ENCODE measurements at regions not wholly inside any gene's neighbourhood (a gene's known extent, or its start where the extent isn't known, plus 50 kb on each side); places are given as distances from the start of the nearest gene placed in this dataset.

DNA sequence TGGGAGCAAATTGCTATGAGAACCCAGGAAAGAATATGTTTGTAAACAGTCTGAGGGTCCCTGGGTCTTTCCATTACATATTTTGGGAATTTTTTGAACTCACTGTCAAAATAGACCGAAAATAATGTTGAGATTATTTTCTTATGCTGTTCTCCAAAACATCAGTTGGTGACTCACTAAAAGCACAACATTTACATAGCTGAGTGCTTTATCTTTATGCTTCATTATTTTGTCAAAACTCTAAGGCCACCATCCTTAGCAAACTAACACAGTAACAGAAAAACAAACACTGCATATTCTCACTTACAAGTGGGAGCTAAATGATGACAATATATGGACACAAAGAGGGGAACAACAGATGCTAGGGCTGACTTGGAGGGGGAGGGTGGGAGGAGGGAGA, 459.3 kb downstream of the ADGRL2 start:
- ATAC-seq (no peak), DNase-seq (no peak)
- intact Hi-C loops (cut with DNase I), result no loop called here

DNA sequence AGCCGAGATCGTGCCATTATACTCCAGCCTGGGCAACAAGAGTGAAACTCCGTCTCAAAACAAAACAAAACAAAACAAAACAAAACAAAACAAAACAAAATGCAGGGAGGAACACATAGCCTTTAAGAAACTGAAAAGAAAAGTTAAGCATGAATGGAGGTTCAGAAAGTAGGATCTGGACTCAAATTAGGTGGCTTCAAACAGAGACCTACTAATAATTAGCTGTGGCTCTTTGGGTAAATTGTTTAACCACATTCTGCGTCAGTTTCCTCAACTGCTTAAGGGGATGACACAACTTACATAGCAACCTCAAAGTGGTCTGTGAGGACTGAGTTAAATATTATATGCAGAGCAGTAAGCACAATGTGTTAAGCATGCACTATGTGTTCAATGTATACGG, 458.2 kb downstream of the ADGRL2 start:
- intact Hi-C loops (cut with DNase I), result no loop called here
- no peak for DNase-seq
- no peak for ATAC-seq

DNA sequence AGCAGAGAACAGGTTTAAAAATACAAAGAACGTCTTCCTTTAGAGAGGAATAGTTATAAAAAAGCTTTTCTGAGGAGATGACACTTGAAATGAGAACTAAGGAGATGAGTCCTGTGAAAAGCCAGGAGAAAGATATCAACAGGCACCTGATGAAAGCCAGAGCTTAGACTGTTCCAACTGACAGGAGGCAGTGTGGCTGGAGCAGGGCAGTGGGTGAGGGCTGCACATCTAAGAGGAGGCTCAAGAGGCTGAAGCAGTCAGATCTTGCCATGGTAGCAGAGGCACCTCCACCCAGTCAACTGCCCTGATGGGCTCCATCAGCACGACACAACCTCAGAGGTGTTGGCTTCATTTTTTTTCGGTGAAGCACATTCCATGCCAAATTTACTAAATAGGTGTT, 445.3 kb downstream of the ADGRL2 start:
- intact Hi-C loops (cut with DNase I), result no loop called here
- no peak for DNase-seq
- no peak for ATAC-seq

DNA sequence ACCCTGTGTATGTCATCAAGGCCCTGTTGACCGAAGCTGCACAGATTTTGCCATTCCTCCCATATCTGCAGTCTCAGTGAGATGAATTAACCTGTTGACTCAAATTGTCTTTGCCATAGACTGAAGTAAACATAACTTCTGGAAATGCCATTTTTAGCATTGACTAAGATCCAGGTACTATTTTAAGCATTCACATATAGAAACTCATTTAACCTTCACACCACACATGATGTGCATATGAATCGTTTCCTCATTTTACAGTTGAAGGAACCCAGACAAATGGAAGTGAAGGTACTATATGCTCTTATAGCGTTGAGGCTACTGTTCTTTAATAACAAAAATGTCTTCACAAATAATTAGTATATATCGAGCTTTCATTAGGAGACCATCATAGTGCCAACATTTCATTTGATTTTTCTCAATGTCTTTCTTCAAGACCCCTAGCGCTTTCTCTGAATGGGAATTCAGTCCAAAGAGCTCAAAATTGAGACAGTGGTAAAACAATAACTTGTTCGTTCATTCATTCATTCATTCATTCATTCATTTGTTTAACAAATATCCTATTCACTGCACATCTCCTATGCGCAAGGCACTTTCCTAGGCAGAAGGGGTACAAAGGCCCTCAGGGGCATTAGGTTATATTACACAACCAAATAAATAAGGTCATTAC, 444.7 kb downstream of the ADGRL2 start:
- ATAC-seq (no peak), DNase-seq (no peak)
- intact Hi-C loops (cut with DNase I), result no loop called here

DNA sequence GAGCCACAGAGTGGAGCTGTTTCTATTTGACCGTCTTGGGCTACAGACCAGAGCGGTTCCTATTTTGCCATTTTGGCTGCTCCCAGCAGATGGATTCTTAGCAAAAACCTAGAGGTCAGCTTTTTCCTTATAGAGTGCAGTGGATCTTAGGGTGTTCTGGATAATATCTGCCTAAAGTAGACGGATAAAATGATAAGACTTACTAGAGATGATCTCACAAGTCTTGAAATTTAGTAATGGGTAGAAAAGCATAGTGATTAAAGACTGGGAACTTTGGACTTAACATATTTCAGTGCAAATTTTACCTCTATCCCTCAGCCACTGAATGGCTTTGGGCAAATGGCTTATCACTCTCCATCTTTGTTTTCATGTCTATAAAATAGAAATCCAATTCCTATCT, 439.8 kb downstream of the ADGRL2 start:
- no peak for DNase-seq
- intact Hi-C loops (cut with DNase I), result no loop called here
- no peak for ATAC-seq

DNA sequence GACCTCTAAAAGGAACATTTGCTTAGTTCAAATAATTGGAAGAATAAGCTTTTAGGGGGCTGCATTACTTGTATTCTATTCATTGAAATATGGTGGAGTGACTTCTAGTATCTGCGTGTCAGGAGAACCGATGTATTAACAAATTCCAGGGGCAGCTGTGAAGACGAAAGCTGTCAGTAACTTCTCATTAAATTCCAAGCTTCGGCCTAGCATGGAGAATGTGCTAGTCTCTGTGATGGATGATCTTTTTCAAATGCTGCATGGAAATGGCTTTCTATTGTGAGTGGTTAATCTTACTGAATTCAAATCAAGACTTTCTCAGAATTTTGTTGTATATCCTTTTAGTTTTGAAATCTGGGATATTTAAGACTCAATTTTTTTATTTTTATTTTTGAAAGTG, 429.9 kb downstream of the ADGRL2 start:
- no peak for DNase-seq
- intact Hi-C loops (cut with DNase I), result no loop called here
- no peak for ATAC-seq

DNA sequence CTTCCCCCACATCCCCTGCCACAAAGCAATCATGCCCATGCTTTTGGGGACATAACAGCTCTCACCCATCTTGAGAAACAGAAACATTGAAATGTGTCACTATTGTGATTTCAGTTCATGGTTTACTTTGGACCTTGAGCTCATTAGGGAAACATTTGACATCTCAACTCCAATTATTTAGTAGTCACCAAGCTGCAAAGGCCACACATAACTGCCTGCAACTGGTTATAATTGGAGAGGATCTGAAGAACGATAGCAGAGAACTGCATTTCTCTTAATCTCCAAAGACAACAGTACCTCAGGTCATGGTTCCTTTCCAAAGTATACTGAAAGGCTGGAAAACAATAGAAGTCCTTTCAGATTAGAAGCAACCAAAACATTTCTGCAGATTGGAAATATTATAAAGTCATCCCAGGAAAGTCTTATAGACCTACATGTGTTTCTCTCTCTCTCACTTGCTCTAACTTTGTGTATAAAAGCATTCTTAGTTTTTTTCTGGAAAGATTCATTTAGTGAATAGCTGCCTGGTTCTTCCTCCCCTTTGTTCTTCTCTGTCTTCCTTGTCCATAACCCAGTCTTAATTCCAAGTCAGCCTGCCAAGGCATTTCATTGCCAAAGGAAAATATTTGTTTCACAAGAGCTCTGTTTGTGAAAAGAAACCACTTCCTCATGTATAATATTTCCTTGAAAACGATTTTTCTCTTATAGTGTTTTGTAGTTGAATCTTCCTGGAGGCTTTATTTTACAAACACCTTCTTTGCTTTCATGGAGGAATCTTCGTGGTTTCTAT, 426.8 kb downstream of the ADGRL2 start:
- ATAC-seq, result peak; percentile 47 to 50
- intact Hi-C loops (cut with DNase I), result no loop called here

DNA sequence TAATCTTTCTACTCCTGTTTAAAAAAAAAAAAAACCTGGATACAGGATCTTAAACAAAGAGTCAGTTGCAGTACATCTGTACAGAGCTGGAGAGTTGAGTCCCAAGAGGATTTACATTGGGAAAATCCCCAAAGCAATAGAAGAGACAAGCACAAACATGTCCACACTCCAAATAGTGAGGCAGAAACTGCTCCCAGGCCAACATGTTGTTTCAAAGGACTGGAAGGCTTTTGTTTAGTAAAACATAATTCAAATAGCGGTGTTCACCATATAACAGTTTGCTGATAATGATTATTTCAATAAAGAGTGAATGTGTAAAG, 425.4 kb downstream of the ADGRL2 start:
- DNase-seq, result no peak
- no peak for ATAC-seq
- intact Hi-C loops (cut with DNase I), result no loop called here

More for the DNA sequence above, 426.8 kb downstream of the ADGRL2 start:
- no peak for DNase-seq

DNA sequence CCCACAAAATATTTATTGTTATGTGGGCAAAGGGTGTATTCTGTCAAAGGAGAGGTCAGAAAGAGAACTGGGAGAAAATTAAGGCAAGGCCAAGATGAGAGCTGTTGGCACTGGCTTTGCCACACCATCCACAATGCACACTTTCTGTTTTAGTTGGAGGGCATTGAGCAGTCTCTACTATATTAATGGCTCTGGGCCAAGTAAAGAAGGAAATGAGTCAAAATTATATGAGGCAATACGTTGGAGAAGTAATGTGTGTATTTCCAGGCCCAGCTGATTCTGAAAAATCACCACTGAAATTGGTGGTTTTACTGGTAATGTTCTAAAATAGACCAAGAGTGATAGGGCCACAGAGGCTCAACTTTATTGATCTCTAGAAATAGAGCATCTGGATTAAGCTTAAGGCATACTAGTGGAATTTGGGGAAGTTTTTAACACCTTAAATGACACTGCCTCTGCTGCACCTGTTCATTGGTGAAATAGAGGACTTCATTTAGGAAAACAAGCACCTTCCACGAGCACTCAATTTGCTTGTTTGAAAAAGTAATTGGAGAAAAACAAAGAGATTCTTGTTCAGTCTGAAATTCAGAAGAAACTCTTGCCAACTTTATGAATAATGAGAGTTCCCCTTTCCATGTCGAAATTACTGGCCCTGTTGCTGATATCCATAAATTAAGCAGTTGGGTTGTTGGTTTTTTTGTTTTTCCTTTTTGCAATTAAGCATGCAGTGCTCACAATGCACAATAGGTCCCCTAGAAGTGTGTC, 424.9 kb downstream of the ADGRL2 start:
- intact Hi-C loops (cut with DNase I), result no loop called here
- DNase-seq (no peak), ATAC-seq (peak; percentile 47 to 89)

DNA sequence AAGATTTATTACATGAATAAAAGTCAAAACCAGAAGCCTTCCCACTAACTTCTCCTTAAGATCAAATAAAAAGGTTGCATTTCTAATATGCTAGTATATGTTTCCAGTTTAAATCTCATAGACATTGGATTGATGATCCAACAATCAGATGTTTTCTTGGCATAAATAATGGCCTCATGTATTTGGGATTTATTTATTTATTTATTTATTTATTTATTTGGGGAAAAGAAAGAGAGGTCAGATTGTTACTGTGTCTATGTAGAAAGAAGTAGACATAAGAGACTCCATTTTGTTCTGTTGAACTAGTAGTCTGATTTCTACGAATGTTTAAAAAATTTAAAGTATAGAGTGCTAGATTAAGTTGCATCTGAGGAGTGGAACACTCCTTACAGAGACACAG, 422.4 kb downstream of the ADGRL2 start:
- intact Hi-C loops (cut with DNase I), result no loop called here
- ATAC-seq (no peak), DNase-seq (no peak)

DNA sequence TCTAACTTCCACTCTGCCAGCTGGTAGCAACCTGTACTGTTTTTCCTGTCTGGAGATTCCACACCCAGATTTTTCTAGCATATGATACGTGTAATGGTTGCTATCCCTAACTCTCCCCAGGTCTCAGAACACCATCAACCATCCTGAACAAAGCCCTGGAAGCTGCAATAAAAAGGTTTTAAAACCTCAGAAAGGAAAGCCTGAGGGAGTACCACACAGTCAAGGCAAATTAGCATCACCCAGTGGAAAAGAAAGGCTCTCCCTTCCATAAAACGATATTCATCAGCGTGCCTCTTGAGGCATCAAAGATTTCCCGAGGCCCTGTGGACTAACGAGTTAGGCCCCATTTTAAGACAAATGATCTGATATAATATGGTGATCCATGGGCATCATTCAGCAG, 421.0 kb downstream of the ADGRL2 start:
- ATAC-seq (no peak), DNase-seq (no peak)
- intact Hi-C loops (cut with DNase I), result no loop called here

DNA sequence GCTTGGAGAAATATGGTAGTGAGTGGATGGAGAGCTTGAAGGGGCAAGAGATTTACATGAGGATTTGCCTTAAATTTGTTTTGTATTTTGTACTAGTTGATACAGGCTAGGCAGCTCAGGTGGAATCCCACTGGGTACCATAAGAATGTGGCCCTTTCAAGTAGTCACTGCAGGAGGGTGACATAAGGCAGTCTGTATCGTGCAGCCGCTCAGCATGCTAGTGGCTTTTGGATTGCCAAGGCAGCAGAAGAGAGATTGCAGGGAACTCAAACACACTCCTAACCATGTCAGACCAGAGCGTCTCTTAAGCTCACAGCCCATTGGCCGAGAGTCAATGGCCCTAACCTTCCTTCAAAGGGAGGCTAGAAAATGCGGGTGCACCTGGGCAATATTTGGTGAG, 420.0 kb downstream of the ADGRL2 start:
- no peak for DNase-seq
- intact Hi-C loops (cut with DNase I), result no loop called here
- ATAC-seq, result no peak

DNA sequence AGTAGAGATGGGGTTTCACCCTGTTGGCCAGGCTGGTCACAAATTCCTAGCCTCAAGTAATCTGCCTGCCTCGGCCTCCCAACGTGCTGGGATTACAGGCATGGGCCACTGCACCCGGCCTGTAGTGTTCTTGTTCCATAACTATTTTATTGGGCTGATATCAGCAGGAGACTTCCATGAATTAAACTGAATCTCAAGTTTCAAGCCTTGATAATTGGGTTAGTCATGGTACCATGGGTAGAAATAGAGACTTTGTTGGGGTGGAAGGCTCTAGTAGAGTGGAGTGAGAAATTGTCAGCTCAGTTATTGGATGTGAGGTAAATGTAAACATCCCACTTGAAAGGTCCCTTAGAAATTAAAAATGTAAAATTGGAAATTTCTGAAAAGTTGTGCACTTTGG, 419.1 kb downstream of the ADGRL2 start:
- intact Hi-C loops (cut with DNase I), result no loop called here
- DNase-seq (no peak), ATAC-seq (no peak)

DNA sequence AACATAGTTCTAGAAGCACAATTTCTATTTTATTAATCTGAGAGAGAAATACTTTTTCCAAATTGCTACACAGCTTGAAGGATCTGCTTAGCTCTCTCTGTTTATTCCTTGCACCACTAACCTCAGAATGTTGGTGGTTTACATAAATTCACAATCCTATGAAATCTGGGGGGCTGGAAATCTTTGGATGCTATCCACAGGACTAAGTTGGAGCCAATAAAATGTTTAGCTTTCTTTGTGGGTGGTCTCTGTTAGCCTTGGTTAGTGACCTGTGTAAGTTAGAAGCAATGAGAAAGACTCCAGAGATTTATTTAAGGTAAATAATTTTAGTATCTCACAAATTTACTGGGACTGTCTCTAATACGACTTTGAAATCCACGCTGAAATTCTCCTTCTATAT, 418.1 kb downstream of the ADGRL2 start:
- DNase-seq (no peak), ATAC-seq (no peak)
- intact Hi-C loops (cut with DNase I), result no loop called here

DNA sequence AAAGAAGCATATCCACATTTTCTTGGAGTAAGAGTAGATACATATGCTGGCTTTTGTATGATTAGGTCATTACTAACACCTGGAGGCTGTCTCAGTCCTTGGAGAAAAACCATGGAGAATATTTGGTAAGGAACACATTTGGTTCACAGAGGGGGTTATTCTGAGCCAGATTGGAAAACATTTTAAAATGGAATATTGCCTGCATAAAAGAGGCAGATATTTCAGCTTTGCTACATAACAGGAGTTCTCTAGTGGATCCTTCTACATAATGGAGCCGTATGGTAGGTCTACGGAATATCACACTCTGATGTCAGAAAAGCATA, 415.1 kb downstream of the ADGRL2 start:
- ATAC-seq, result no peak
- DNase-seq, result no peak
- intact Hi-C loops (cut with DNase I), result no loop called here

DNA sequence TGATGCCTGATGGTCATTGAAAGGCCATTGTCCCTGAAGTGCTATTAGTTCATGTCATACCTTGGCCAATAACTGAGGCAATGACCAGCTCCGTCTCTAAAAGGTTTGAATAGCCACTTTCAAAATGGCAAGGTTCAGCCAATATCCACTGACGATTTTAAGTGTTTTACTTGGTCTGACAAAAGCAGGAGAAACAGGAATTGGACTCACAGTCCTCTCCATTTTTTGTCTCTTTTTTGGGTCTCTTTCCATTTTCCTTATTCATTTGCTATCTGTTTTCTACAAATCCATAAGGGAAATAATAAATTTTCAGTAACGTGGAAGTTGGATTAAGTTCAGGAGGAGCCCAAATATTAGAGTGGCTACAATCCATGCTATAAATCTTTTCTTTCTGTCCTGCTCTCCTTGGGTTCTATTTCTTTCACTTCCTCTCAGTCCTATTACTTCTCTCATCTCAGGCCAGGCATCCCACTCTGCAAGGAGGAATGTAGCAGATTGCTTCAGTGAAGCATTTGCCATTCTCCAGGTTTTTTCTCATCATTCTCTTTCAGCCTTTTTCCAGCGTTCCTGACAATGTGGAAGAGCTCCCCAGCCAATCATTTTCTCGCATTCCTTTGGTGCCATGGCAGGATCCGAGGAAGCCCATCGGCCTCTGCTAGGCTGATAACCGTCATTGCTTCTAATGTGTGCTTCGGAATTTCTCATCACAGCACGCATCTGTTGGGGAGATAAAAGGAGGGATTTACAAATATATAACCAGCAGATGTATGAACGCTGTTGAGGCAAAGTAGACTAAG, 414.5 kb downstream of the ADGRL2 start:
- intact Hi-C loops (cut with DNase I), result no loop called here

DNA sequence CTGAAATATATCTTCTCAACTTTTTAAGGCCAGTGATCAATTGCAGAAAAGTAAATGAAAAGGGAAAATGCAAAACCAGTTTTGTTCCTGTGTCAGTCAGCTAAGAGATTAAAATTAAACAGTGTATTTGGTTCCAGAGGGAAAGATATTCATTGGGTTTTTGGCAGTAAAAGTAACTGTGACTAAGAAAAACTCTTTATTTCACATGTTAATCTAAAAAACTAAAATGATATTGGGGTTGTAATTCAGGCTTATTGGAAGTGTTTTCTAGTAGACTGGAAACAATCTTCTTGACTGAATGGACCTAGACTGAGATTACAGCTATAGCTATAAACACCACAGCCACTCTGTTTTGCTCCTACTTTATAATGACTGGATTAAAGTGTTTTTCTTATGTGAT, 413.9 kb downstream of the ADGRL2 start:
- DNase-seq (no peak), ATAC-seq (no peak)
- intact Hi-C loops (cut with DNase I), result no loop called here

More for the DNA sequence above, 414.5 kb downstream of the ADGRL2 start:
- DNase-seq (no peak), ATAC-seq (no peak)

DNA sequence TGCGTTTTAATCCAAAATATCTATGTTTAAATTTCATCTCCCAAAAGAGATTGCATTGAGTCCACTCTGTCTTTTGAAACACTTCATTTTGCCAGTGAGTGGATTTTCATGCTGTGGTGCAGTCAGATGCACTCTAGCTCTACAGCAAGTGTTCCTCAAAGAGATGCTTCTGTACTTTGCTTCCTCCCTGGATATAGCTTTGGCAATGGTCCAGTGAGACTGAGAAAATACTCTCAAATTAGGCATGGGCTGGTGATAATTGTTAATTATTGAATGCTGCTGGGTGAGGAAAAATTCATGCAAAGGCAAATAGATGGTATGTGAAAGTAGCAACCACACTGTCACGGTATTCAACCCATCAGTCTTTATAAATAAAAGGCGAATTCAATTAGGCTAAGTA, 396.9 kb downstream of the ADGRL2 start:
- intact Hi-C loops (cut with DNase I), result no loop called here
- ATAC-seq (no peak), DNase-seq (no peak)

DNA sequence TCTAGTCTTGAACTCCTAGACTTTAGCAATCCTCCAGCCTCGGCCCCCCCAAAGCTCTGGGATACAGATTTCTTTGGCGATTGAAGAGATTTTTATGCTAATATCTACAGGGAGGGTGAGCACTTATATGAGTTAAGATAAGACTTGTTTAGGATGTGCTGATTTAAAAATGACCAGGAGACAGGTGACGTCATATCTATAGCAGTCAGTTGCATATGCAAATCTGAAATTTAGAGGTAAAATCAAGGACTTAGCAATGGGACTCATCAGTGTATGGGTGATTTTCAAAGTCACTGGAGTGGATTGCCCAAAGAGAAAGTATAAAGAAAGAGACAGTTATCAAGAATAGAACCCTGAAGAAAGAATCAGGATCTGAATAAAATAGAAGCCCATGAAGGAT, 394.5 kb downstream of the ADGRL2 start:
- intact Hi-C loops (cut with DNase I), result no loop called here
- DNase-seq (no peak), ATAC-seq (no peak)

DNA sequence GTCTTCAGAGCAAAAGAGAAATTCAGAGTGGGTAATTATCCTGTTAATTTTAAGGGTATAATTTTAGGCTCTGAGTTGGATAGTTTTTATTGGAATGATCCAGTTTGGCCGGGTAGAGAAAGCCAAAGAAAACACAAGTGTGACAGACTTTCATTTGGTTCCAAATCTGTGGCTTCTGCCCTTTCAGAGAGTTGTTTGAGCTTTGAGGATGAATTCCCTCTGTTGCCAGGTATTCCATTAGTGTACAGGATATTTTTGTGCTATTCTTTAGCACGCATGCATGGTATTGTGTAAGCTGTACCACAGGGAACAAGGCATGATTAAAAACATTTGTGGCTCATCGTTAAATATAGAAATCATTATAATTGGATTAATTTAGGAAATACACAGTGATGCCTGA, 384.4 kb downstream of the ADGRL2 start:
- DNase-seq, result no peak
- intact Hi-C loops (cut with DNase I), result no loop called here
- ATAC-seq, result no peak

Measured in left cardiac atrium (tissue), 4 donors.